Neural cell (in vitro differentiated cells): ENCODE measurements at regions not wholly inside any gene's neighbourhood (a gene's known extent, or its start where the extent isn't known, plus 50 kb on each side); places are given as distances from the start of the nearest gene placed in this dataset.

Experiments used
- EZH2 ChIP-seq: fragments of 200-600, 300-800 bp; shearing (Covaris generic), sonication (generic); IDR thresholded peaks from 2 replicates; pipeline ENCODE4 v1.6.1; 2014; ENCODE audit warnings: antibody characterized with exemption, low read length, borderline replicate concordance, mild to moderate bottlenecking; ENCODE audit not compliant: insufficient read depth, poor library complexity, severe bottlenecking
- POLR2AphosphoS5 ChIP-seq: IDR thresholded peaks from 2 replicates; pipeline ENCODE4 v1.6.1; 2012
- RAD21 ChIP-seq: fragments of 450-650 bp; conservative IDR thresholded peaks from 2 replicates; pipeline ENCODE4 v1.6.1; 2014; ENCODE audit warnings: antibody characterized with exemption, mild to moderate bottlenecking, moderate library complexity

- TF ChIP-seq RAD21 (no peak), POLR2AphosphoS5 (no peak), EZH2 (no peak)
Observed at GRCh38 chr6:56897789-56898529, 56.9 kb upstream of the BEND6 start.
